Astrocyte (in vitro differentiated cells and primary cell): ENCODE measurements at regions not wholly inside any gene's neighbourhood (a gene's known extent, or its start where the extent isn't known, plus 50 kb on each side); places are given as distances from the start of the nearest gene placed in this dataset.
"Not testable (repeated sequence)": the region's sequence is repeated elsewhere in the genome, so short reads cannot be mapped to it uniquely, and the experiment has no call there.

Experiments
- DNase-seq: peaks from one replicate; pipeline ENCODE4 v3.0.0-alpha.2; 2010; ENCODE audit warnings: low read depth
- FAIRE-seq: peaks from 2 replicates; lab custom pipeline; 2011; peaks lifted over from hg19 to GRCh38; lab: Jason Lieb, UNC
- H2AFZ ChIP-seq: 2 replicates; pipeline ENCODE4 v1.6.0; 2012; ENCODE audit warnings: low read depth, low read length, inconsistent platforms
- H3K27ac ChIP-seq: 2 replicates; pipeline ENCODE4 v1.5.1; 2011; ENCODE audit warnings: low read depth, low read length, inconsistent platforms
- H3K27me3 ChIP-seq: 2 replicates; pipeline ENCODE4 v1.6.0; 2011; ENCODE audit warnings: low read length, inconsistent platforms; ENCODE audit not compliant: insufficient read depth
- H3K36me3 ChIP-seq: 2 replicates; pipeline ENCODE4 v1.5.1; 2011; ENCODE audit warnings: low read length, inconsistent platforms; ENCODE audit not compliant: insufficient read depth
- H3K4me1 ChIP-seq: 2 replicates; pipeline ENCODE4 v1.5.1; 2011; ENCODE audit warnings: low read length, inconsistent platforms; ENCODE audit not compliant: insufficient read depth
- H3K4me2 ChIP-seq: 2 replicates; pipeline ENCODE4 v1.6.0; 2012; ENCODE audit warnings: low read length, inconsistent platforms
- H3K4me3 ChIP-seq: 2 replicates; pipeline ENCODE4 v1.5.1; 2011; ENCODE audit warnings: low read depth, mild to moderate bottlenecking, low read length, inconsistent platforms; ENCODE audit not compliant: insufficient read depth
- H3K79me2 ChIP-seq: 2 replicates; pipeline ENCODE4 v1.6.0; 2012; ENCODE audit warnings: mild to moderate bottlenecking, low read length, inconsistent platforms; ENCODE audit not compliant: insufficient read depth
- H3K9ac ChIP-seq: 2 replicates; pipeline ENCODE4 v1.6.0; 2012; ENCODE audit warnings: mild to moderate bottlenecking, low read length, inconsistent platforms
- H3K9me3 ChIP-seq: 2 replicates; pipeline ENCODE4 v1.5.1; 2012; ENCODE audit warnings: low read depth, mild to moderate bottlenecking, low read length, inconsistent platforms; ENCODE audit not compliant: insufficient read depth
- H4K20me1 ChIP-seq: 2 replicates; pipeline ENCODE4 v1.6.0; 2012; ENCODE audit warnings: low read length, inconsistent platforms; ENCODE audit not compliant: insufficient read depth
- H3K27ac Mint-ChIP-seq: one replicate; pipeline ENCODE4 v1.8.0; 2021; ENCODE audit warnings: mild to moderate bottlenecking, mixed read lengths; ENCODE audit not compliant: unreplicated experiment
- H3K27me3 Mint-ChIP-seq: one replicate; pipeline ENCODE4 v1.8.0; 2021; ENCODE audit warnings: low read depth, mixed read lengths; ENCODE audit not compliant: unreplicated experiment
- H3K36me3 Mint-ChIP-seq: one replicate; pipeline ENCODE4 v1.8.0; 2021; ENCODE audit warnings: low read depth, mixed read lengths; ENCODE audit not compliant: unreplicated experiment
- H3K4me1 Mint-ChIP-seq: one replicate; pipeline ENCODE4 v1.8.0; 2021; ENCODE audit warnings: low read depth, mixed read lengths; ENCODE audit not compliant: unreplicated experiment
- H3K4me3 Mint-ChIP-seq: one replicate; pipeline ENCODE4 v1.8.0; 2021; ENCODE audit warnings: mild to moderate bottlenecking, moderate library complexity, mixed read lengths; ENCODE audit not compliant: unreplicated experiment
- H3K9me3 Mint-ChIP-seq: one replicate; pipeline ENCODE4 v1.8.0; 2021; ENCODE audit warnings: mild to moderate bottlenecking, mixed read lengths; ENCODE audit not compliant: unreplicated experiment
- EZH2 ChIP-seq: IDR thresholded peaks from 2 replicates; pipeline ENCODE4 v1.6.1; 2012; ENCODE audit warnings: mild to moderate bottlenecking, low read length, inconsistent platforms; ENCODE audit not compliant: insufficient read depth
- TF ChIP-seq, protein P1 (sequence below): IDR thresholded peaks from 2 replicates; pipeline ENCODE4 v1.5.1; 2011; ENCODE audit warnings: low read depth, mild to moderate bottlenecking, inconsistent platforms, low read length, moderate library complexity; ENCODE audit not compliant: insufficient read depth

DNA sequence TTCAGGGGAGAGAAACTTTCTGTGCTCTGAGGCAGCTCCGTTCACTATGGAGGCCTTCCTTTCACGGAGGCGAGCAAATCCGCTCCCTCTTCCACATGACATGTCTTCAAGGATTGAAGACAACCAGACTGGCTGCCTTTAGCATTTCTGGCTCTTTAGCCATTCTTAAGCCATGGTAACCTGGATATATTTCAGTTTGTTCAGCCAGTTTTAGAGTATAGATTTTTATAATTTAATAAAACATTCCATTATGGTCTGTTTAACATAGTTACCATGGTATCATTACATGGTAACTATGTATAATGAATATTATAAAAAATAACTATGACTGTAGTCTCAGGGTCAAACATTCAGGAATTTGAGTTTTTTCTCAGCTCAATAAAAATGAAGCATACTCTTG is 54.2 kb upstream of the NFIA start:
- Histone ChIP-seq H3K4me2 (no peak overlapping the region), H4K20me1 (no peaks in the 10 kb centered on the region), H3K4me1 (no peaks in the 10 kb centered on the region), H3K27ac (no peak overlapping the region), H3K27me3 (no peaks in the 10 kb centered on the region), H3K79me2 (no peaks in the 10 kb centered on the region), H2AFZ (no peak overlapping the region), H3K4me3 (no peak overlapping the region), H3K9ac (no peak overlapping the region), H3K36me3 (no peaks in the 10 kb centered on the region), H3K9me3 (no peaks in the 10 kb centered on the region)
- DNase-seq (no peak), FAIRE-seq (no peak)
- peaks cover 13% of the 10 kb centered on the region for H3K27me3 Mint-ChIP-seq
- no peak overlapping the region for H3K4me3 Mint-ChIP-seq
- TF ChIP-seq, protein P1, sequence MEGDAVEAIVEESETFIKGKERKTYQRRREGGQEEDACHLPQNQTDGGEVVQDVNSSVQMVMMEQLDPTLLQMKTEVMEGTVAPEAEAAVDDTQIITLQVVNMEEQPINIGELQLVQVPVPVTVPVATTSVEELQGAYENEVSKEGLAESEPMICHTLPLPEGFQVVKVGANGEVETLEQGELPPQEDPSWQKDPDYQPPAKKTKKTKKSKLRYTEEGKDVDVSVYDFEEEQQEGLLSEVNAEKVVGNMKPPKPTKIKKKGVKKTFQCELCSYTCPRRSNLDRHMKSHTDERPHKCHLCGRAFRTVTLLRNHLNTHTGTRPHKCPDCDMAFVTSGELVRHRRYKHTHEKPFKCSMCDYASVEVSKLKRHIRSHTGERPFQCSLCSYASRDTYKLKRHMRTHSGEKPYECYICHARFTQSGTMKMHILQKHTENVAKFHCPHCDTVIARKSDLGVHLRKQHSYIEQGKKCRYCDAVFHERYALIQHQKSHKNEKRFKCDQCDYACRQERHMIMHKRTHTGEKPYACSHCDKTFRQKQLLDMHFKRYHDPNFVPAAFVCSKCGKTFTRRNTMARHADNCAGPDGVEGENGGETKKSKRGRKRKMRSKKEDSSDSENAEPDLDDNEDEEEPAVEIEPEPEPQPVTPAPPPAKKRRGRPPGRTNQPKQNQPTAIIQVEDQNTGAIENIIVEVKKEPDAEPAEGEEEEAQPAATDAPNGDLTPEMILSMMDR: no peak
- no peak for TF ChIP-seq EZH2
- H3K4me1 Mint-ChIP-seq: no peaks in the 10 kb centered on the region
- H3K27ac Mint-ChIP-seq: no peak overlapping the region
- H3K36me3 Mint-ChIP-seq: no peaks in the 10 kb centered on the region
- H3K9me3 Mint-ChIP-seq: no peaks in the 10 kb centered on the region

DNA sequence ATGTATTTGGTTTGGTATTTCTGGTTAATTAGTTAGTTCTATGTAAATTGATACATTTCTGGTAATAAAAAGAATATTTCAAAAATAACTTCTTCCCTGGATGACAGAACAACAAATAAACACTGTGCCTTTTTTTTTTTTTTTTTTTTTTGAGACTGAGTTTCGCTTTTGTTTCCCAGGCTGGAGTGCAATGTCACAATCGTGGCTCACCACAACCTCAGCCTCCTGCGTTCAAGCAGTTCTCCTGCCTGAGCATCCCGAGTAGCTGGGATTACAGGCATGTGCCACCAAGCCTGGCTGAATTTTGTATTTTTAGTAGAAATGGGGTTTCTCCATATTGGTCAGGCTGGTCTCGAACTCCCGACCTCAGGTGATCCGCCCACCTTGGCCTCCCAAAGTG is 64.3 kb upstream of the NFIA start:
- not testable (repeated sequence) for H2AFZ ChIP-seq, H4K20me1 ChIP-seq, FAIRE-seq, H3K9me3 ChIP-seq, H3K36me3 ChIP-seq, H3K36me3 Mint-ChIP-seq, H3K27ac Mint-ChIP-seq, H3K9me3 Mint-ChIP-seq, H3K4me3 ChIP-seq, H3K27ac ChIP-seq, H3K4me3 Mint-ChIP-seq, DNase-seq, H3K4me1 Mint-ChIP-seq, H3K27me3 ChIP-seq, H3K4me2 ChIP-seq, H3K9ac ChIP-seq, H3K4me1 ChIP-seq, H3K79me2 ChIP-seq
- peaks cover 24% of the 10 kb centered on the region for H3K27me3 Mint-ChIP-seq

DNA sequence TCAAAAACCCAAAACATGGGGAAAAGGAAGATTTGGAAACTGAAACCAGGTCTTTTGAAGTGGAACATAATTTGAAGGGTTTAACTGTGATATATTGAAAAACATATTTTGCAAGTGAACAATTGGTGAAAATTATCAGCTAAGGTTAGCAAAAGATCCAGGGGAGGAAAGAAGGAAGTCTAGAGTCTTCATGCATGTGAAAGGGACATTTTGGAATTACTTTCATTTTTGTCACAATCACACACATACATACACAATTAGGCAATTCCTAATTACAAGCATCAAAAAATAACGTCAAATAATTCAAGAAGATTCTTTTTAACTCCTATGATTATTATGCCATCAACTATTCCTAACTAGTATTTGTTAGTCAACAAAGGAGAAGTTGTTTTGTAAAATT is 64.7 kb upstream of the NFIA start:
- H3K36me3 Mint-ChIP-seq: no peaks in the 10 kb centered on the region

More for the DNA sequence above, 64.7 kb upstream of the NFIA start:
- Histone ChIP-seq H3K79me2 (no peaks in the 10 kb centered on the region), H3K36me3 (no peaks in the 10 kb centered on the region), H3K4me2 (no peak overlapping the region), H3K4me1 (no peaks in the 10 kb centered on the region), H3K4me3 (no peak overlapping the region), H3K27ac (no peak overlapping the region), H3K9ac (no peak overlapping the region), H3K27me3 (peaks cover 2% of the 10 kb centered on the region), H3K9me3 (no peaks in the 10 kb centered on the region), H2AFZ (no peak overlapping the region), H4K20me1 (no peaks in the 10 kb centered on the region)
- H3K4me3 Mint-ChIP-seq: no peak overlapping the region
- peaks cover 26% of the 10 kb centered on the region for H3K27me3 Mint-ChIP-seq
- TF ChIP-seq EZH2: no peak
- no peaks in the 10 kb centered on the region for H3K9me3 Mint-ChIP-seq
- FAIRE-seq (no peak), DNase-seq (no peak)
- H3K4me1 Mint-ChIP-seq: no peaks in the 10 kb centered on the region
- no peak overlapping the region for H3K27ac Mint-ChIP-seq
